CD4-positive, alpha-beta T cell (primary cell): ENCODE measurements at regions not wholly inside any gene's neighbourhood (a gene's known extent, or its start where the extent isn't known, plus 50 kb on each side); places are given as distances from the start of the nearest gene placed in this dataset.

ENCODE experiments used
- ATAC-seq: fragments of 200-7000 bp; cut with Tn5 transposase; one replicate; pipeline ENCODE4 v1.10.0; 2022; ENCODE audit warnings: mild to moderate bottlenecking; ENCODE audit not compliant: poor library complexity
- CTCF ChIA-PET: fragments of 350-600 bp; sonication (Branson Sonifier 250); formaldehyde crosslinking; loops from one replicate; lab custom pipeline; 2021; ENCODE audit warnings: antibody characterized with exemption, inconsistent platforms; lab: Charles Lee
- POLR2A ChIA-PET: fragments of 350-600 bp; sonication (Branson Sonifier 250); formaldehyde crosslinking; loops from one replicate; lab custom pipeline; 2021; ENCODE audit warnings: antibody characterized with exemption, inconsistent platforms; lab: Charles Lee
- DNase-seq, 14 experiments: peaks; one replicate each; pipeline ENCODE4 v3.0.0-alpha.2; 2013 to 2020; ENCODE audit warnings: mixed read lengths in 2 of 14
- H3K27ac ChIP-seq, 2 donors: one replicate each; pipeline versions ENCODE4 v1.5.1 to v1.7.0; 2013; ENCODE audit warnings: low read length in 2 of 2, low read depth in 1 of 2, mild to moderate bottlenecking in 1 of 2
- H3K27me3 ChIP-seq, 2 experiments: 1 replicate in 1 of 2; 2 replicates in 1 of 2; pipeline versions ENCODE4 v1.6.1 to v1.7.0; 2013; ENCODE audit warnings: low read length in 2 of 2, control low read depth in 1 of 2, mild to moderate bottlenecking in 1 of 2, moderate library complexity in 1 of 2; ENCODE audit not compliant: insufficient read depth in 2 of 2, control insufficient read depth in 1 of 2
- H3K36me3 ChIP-seq: one replicate; pipeline ENCODE4 v1.6.1; 2013; ENCODE audit warnings: low read length, control low read depth; ENCODE audit not compliant: insufficient read depth
- H3K4me1 ChIP-seq: one replicate; pipeline ENCODE4 v1.6.1; 2013; ENCODE audit warnings: low read length, control low read depth; ENCODE audit not compliant: insufficient read depth
- H3K4me3 ChIP-seq: one replicate; pipeline ENCODE4 v1.5.1; 2013; ENCODE audit warnings: mild to moderate bottlenecking, low read length, moderate library complexity
- H3K9me3 ChIP-seq, 2 experiments: 1 replicate in 1 of 2; 2 replicates in 1 of 2; pipeline versions ENCODE4 v1.6.1 to v1.7.0; 2013; ENCODE audit warnings: low read length in 2 of 2, mild to moderate bottlenecking in 2 of 2, control low read depth in 1 of 2, moderate library complexity in 1 of 2; ENCODE audit not compliant: control insufficient read depth in 1 of 2, insufficient read depth in 1 of 2
- H3K27ac Mint-ChIP-seq: one replicate; pipeline ENCODE4 v1.8.0; 2020; ENCODE audit warnings: mixed read lengths
- H3K27me3 Mint-ChIP-seq: one replicate; pipeline ENCODE4 v1.8.0; 2021; ENCODE audit warnings: mixed read lengths
- H3K36me3 Mint-ChIP-seq: one replicate; pipeline ENCODE4 v1.8.0; 2021; ENCODE audit warnings: low read depth, mixed read lengths
- H3K4me1 Mint-ChIP-seq: one replicate; pipeline ENCODE4 v1.8.0; 2021; ENCODE audit warnings: low read depth, mixed read lengths
- H3K4me3 Mint-ChIP-seq: one replicate; pipeline ENCODE4 v1.8.0; 2020; ENCODE audit warnings: mild to moderate bottlenecking, mixed read lengths
- H3K9me3 Mint-ChIP-seq: one replicate; pipeline ENCODE4 v1.8.0; 2020; ENCODE audit warnings: mixed read lengths
- CTCF ChIP-seq: fragments of 200-600 bp; IDR thresholded peaks from one replicate; pipeline ENCODE4 v1.8.0; 2022; ENCODE audit warnings: antibody characterized with exemption, mild to moderate bottlenecking
- intact Hi-C, 2 experiments: fragments of 100-400 bp; cut with DNase I in 1 of 2; cut with micrococcal nuclease in 1 of 2; formaldehyde crosslinking; loops; one replicate each; pipeline versions ENCODE4 v1.15.1 to v1.9.0; 2023 to 2025; cut with DNase I, micrococcal nuclease

GRCh38 chr13:42458193-42458592 is 115.8 kb upstream of the TNFSF11 start:
- Histone ChIP-seq H3K9me3 (peaks cover 2 to 13% of the 10 kb centered on the region in 2 experiments), H3K27me3 (no peaks in the 10 kb centered on the region), H3K4me3 (no peak overlapping the region), H3K4me1 (no peaks in the 10 kb centered on the region), H3K27ac (no peak overlapping the region), H3K36me3 (no peaks in the 10 kb centered on the region)
- H3K27me3 Mint-ChIP-seq, result no peaks in the 10 kb centered on the region
- peaks cover 4% of the 10 kb centered on the region for H3K9me3 Mint-ChIP-seq
- H3K4me3 Mint-ChIP-seq, result no peak overlapping the region
- POLR2A ChIA-PET, result no interaction called here
- ATAC-seq, result no peak
- peaks cover 6% of the 10 kb centered on the region for H3K36me3 Mint-ChIP-seq
- CTCF ChIA-PET, result no interaction called here
- H3K27ac Mint-ChIP-seq, result no peak overlapping the region
- intact Hi-C loops, result no loop called here
- TF ChIP-seq CTCF, result no peak
- no peak for DNase-seq
- peaks cover 8% of the 10 kb centered on the region for H3K4me1 Mint-ChIP-seq

GRCh38 chr13:42466123-42466522 is 107.8 kb upstream of the TNFSF11 start:
- DNase-seq (peak in 1 of 14 experiments; percentile 53), ATAC-seq (peak; percentile 41)
- Mint-ChIP-seq H3K4me1 (peaks cover 39% of the 10 kb centered on the region), H3K9me3 (peaks cover 6% of the 10 kb centered on the region), H3K4me3 (peak overlapping the region; percentile 32), H3K36me3 (peaks cover 6% of the 10 kb centered on the region), H3K27ac (peak overlapping the region; percentile 57), H3K27me3 (no peaks in the 10 kb centered on the region)
- Histone ChIP-seq H3K27me3 (no peaks in the 10 kb centered on the region), H3K27ac (no peak overlapping the region), H3K36me3 (no peaks in the 10 kb centered on the region), H3K4me1 (no peaks in the 10 kb centered on the region), H3K9me3 (peaks cover 0 to 12% of the 10 kb centered on the region in 2 experiments), H3K4me3 (no peak overlapping the region)
- ChIA-PET CTCF (interaction anchor here (1.2 kb wide), 1 partner anchor 150 kb away, joined by 3 read pairs; no protein-coding TSS in a partner anchor), POLR2A (no interaction called here)
- no peak for TF ChIP-seq CTCF
- intact Hi-C loops, result loop anchor here in 1 of 2 experiments (10.0 kb wide), 1 partner anchor 111 kb away; no protein-coding TSS in a partner anchor

DNA sequence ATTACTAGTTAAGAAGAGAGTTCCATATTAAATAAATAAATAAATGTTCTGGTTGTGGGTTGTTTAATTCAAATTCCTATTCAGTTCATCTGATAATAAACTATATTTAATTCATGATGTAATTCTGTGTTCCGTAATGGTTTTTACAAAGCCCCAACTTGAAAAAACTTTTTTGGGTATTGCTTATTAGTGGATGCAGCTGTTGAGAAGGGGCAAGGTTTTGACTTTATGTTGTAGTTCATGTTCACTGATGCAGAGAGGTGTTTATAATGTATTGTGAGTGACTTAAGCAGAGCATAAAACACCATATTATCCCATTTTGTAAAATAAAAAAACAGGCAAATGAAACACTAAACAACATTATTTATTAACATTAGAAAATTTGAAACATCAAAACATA is 107.3 kb upstream of the TNFSF11 start:
- POLR2A ChIA-PET, result interaction anchor here (0.7 kb wide), 1 partner anchor 1330 kb away, joined by 3 read pairs; no protein-coding TSS in a partner anchor
- H3K9me3 Mint-ChIP-seq, result peaks cover 6% of the 10 kb centered on the region
- intact Hi-C loops, result loop anchor here in 1 of 2 experiments (10.0 kb wide), 1 partner anchor 112 kb away; no protein-coding TSS in a partner anchor
- H3K4me3 Mint-ChIP-seq, result peak overlapping the region; percentile 32
- H3K36me3 Mint-ChIP-seq, result peaks cover 6% of the 10 kb centered on the region
- Histone ChIP-seq H3K4me3 (no peak overlapping the region), H3K27me3 (no peaks in the 10 kb centered on the region), H3K9me3 (peaks cover 0 to 7% of the 10 kb centered on the region in 2 experiments), H3K36me3 (no peaks in the 10 kb centered on the region), H3K4me1 (no peaks in the 10 kb centered on the region), H3K27ac (no peak overlapping the region)
- no peak overlapping the region for H3K27ac Mint-ChIP-seq
- H3K27me3 Mint-ChIP-seq, result no peaks in the 10 kb centered on the region
- CTCF ChIA-PET, result no interaction called here
- H3K4me1 Mint-ChIP-seq, result peaks cover 39% of the 10 kb centered on the region
- TF ChIP-seq CTCF, result no peak
- DNase-seq (no peak), ATAC-seq (no peak)
